ENCODE measurements at regions not wholly inside any gene's neighbourhood (a gene's known extent, or its start where the extent isn't known, plus 50 kb on each side); places are given as distances from the start of the nearest gene placed in this dataset.

- TF ChIP-seq ZNF350 (tag by site-specific recombination; IDR thresholded peaks at IDR 0.05) (no peak), WT1 (tag by site-specific recombination; IDR thresholded peaks at IDR 0.05) (no peak), ZNF677 (tag by site-specific recombination; IDR thresholded peaks at IDR 0.05) (no peak), ZNF600 (tag by site-specific recombination; IDR thresholded peaks at IDR 0.05) (no peak), ZBTB17 (tag by site-specific recombination; IDR thresholded peaks at IDR 0.05) (no peak), ZNF629 (tag by site-specific recombination; IDR thresholded peaks at IDR 0.05) (no peak), ZNF561 (tag by site-specific recombination; IDR thresholded peaks at IDR 0.05; ENCODE audit: borderline replicate concordance) (no peak), SP3 (tag by site-specific recombination; IDR thresholded peaks at IDR 0.05) (no peak)
Observed at GRCh38 chr4:22130741-22131140, 182.2 kb upstream of the KCNIP4 start (continued).

DNA sequence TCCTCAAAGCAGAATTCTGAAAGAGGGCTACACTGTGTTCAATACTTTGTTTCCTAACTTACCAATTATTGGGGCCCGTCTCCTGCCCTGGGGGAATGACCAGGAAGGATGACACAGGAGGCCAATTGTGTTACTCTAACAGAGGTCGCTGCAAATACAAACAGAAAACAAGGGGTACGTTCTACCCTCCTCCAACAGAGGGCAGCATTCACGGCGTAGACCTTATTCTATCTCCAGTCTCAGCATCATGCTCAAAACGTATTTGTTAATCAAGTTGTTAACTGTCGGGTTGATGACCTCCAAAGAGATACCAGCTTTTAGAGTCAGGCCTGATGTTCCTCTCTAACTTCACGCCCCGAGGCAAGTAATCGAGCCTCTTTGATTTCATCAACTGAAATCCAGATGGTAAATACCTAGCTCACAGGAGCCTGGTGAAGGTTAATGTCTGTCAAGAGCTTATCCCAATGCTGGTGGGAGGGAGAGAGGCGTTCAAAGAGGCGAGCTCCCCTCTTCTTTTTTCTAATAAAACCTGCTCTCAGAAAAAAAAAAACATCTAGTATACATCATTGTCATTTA, 181.0 kb upstream of the KCNIP4 start:
- ChIA-PET POLR2A (no interaction called here), CTCF (interaction anchor here (0.7 kb wide), 4 partner anchors 189 to 705 kb away, joined by 3 to 4 read pairs (median 4); no protein-coding TSS in a partner anchor)
- no peak overlapping the region for H3K4me3 ChIP-seq (ENCODE audit: low read depth, low read length)

GRCh38 chr4:22122062-22122461, 173.5 kb upstream of the KCNIP4 start:
- Histone ChIP-seq H3K36me3 (ENCODE audit: control insufficient read depth in 2 of 2, insufficient read depth in 1 of 2, low read length in 2 of 2) (no peaks in the 10 kb centered on the region), H3K9me3 (ENCODE audit: control insufficient read depth, insufficient read depth, low read depth, low read length) (no peaks in the 10 kb centered on the region), H3K4me1 (ENCODE audit: control insufficient read depth, insufficient read depth, low read length) (no peaks in the 10 kb centered on the region), H3K4me3 (ENCODE audit: low read depth, low read length) (no peak overlapping the region), H3K27ac (ENCODE audit: extremely low read depth, low read depth, low read length) (no peak overlapping the region)
- ChIA-PET POLR2A (no interaction called here), CTCF (interaction anchor here (0.7 kb wide), 1 partner anchor 10 kb away, joined by 3 read pairs; no protein-coding TSS in a partner anchor)
- TF ChIP-seq ZBTB21 (tag by site-specific recombination; IDR thresholded peaks at IDR 0.05) (no peak), SP7 (tag by site-specific recombination; IDR thresholded peaks at IDR 0.05) (no peak), ZNF654 (tag by site-specific recombination; IDR thresholded peaks at IDR 0.05; ENCODE audit: low read depth) (no peak), ZNF202 (tag by site-specific recombination; IDR thresholded peaks at IDR 0.05; ENCODE audit: borderline replicate concordance) (no peak), ZNF518A (tag by site-specific recombination; conservative IDR thresholded peaks at IDR 0.05; ENCODE audit: low read depth) (no peak)

More for the DNA sequence above, 181.0 kb upstream of the KCNIP4 start:
- no peaks in the 10 kb centered on the region for H3K4me1 ChIP-seq (ENCODE audit: control insufficient read depth, insufficient read depth, low read length)
- H3K9me3 ChIP-seq (ENCODE audit: control insufficient read depth, insufficient read depth, low read depth, low read length), result no peaks in the 10 kb centered on the region
- TF ChIP-seq ZNF24 (tag by site-specific recombination; IDR thresholded peaks at IDR 0.05), result no peak
- TF ChIP-seq ZNF10 (tag by site-specific recombination; IDR thresholded peaks at IDR 0.05), result no peak
- no peak for TF ChIP-seq ZNF302 (tag by site-specific recombination; IDR thresholded peaks at IDR 0.05; ENCODE audit: low read depth)
- TF ChIP-seq ZNF174 (tag by site-specific recombination; IDR thresholded peaks at IDR 0.05), result no peak
- TF ChIP-seq ZNF596 (tag by site-specific recombination; IDR thresholded peaks at IDR 0.05), result no peak
- no peak for TF ChIP-seq ZBTB7A (tag by site-specific recombination; IDR thresholded peaks at IDR 0.05; ENCODE audit: low read depth)
- no peak for TF ChIP-seq ZNF704 (tag by site-specific recombination; IDR thresholded peaks at IDR 0.05)
- no peak for TF ChIP-seq HOXD13 (CRISPR knock-in tag; IDR thresholded peaks at IDR 0.05; ENCODE audit: borderline replicate concordance)
- no peak for TF ChIP-seq GLI2 (tag by site-specific recombination; IDR thresholded peaks at IDR 0.05; ENCODE audit: borderline replicate concordance, low read depth)
- no peak for TF ChIP-seq ZSCAN4 (tag by site-specific recombination; IDR thresholded peaks at IDR 0.05)
- no peak overlapping the region for H3K27ac ChIP-seq (ENCODE audit: extremely low read depth, low read depth, low read length)
- no peaks in the 10 kb centered on the region for H3K36me3 ChIP-seq (ENCODE audit: control insufficient read depth in 2 of 2, insufficient read depth in 1 of 2, low read length in 2 of 2)

Data from HEK293 (cell line).